HUES48 (cell line): ENCODE measurements at regions not wholly inside any gene's neighbourhood (a gene's known extent, or its start where the extent isn't known, plus 50 kb on each side); places are given as distances from the start of the nearest gene placed in this dataset.
"Not testable (repeated sequence)": the region's sequence is repeated elsewhere in the genome, so short reads cannot be mapped to it uniquely, and the experiment has no call there.

Experiments used
- H3K27ac ChIP-seq: one replicate; pipeline ENCODE4 v1.7.0; 2013; ENCODE audit warnings: low read depth, low read length, inconsistent platforms
- H3K27me3 ChIP-seq: 2 replicates; pipeline ENCODE4 v1.6.1; 2013; ENCODE audit warnings: mild to moderate bottlenecking, low read length; ENCODE audit not compliant: control insufficient read depth, insufficient read depth
- H3K36me3 ChIP-seq: 2 replicates; pipeline ENCODE4 v1.6.1; 2013; ENCODE audit warnings: low read length; ENCODE audit not compliant: control insufficient read depth, insufficient read depth
- H3K4me1 ChIP-seq: 2 replicates; pipeline ENCODE4 v1.6.1; 2013; ENCODE audit warnings: mild to moderate bottlenecking, low read length; ENCODE audit not compliant: control insufficient read depth, insufficient read depth
- H3K4me3 ChIP-seq: 2 replicates; pipeline ENCODE4 v1.5.1; 2013; ENCODE audit warnings: mild to moderate bottlenecking, low read depth, low read length
- H3K9ac ChIP-seq: 2 replicates; pipeline ENCODE4 v1.6.1; 2013; ENCODE audit warnings: mild to moderate bottlenecking, low read depth, low read length, moderate library complexity
- H3K9me3 ChIP-seq: 2 replicates; pipeline ENCODE4 v1.6.1; 2013; ENCODE audit warnings: low read length; ENCODE audit not compliant: control insufficient read depth, insufficient read depth

DNA sequence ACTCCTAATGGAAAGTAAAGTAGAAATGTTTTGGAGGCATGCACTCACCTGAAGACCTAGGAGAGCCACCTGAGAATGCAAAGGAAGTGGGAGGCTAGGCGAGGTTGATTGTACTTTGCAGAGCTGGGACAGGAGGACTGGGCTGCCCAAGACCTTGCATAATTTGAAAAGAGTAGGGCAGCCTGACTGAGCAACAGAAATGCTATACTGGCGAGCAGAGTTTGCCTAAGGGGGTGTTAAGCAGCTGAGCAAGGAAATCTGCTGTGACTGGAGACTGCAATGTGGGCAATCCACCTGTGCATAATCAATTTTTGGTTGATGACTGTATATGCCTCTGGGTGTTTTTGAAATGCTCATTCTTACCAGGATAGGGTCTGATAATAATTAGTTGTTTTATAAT is 834.1 kb downstream of the TRHDE start:
- H3K36me3 ChIP-seq, result no peaks in the 10 kb centered on the region
- no peak overlapping the region for H3K9ac ChIP-seq
- no peaks in the 10 kb centered on the region for H3K27me3 ChIP-seq
- H3K9me3 ChIP-seq, result no peaks in the 10 kb centered on the region
- H3K4me1 ChIP-seq, result no peaks in the 10 kb centered on the region
- H3K27ac ChIP-seq, result no peak overlapping the region
- H3K4me3 ChIP-seq, result no peak overlapping the region

- Histone ChIP-seq H3K27me3 (no peaks in the 10 kb centered on the region), H3K36me3 (no peaks in the 10 kb centered on the region), H3K4me1 (no peaks in the 10 kb centered on the region), H3K4me3 (no peak overlapping the region), H3K27ac (no peak overlapping the region), H3K9ac (no peak overlapping the region), H3K9me3 (no peaks in the 10 kb centered on the region)
Measured at GRCh38 chr12:73106896-73107295, 834.7 kb downstream of the TRHDE start.

DNA sequence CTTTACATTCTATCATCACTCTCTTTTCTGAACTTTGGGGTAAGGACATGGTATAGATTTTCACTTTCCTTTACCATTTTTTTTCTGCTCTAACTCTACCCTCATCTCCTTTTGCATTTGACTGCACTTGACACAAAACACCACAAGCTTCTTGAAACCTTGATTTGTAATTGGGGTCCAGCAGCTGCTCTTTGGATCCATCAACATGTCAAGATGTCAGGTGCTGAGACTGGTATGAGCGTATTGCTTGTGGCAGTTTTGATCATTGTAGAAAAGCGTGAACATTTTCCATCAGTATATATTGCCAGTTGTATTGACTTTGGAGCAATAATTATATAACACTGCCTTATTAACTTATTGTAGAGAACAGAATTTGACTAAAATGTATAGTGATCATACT is 838.6 kb downstream of the TRHDE start:
- Histone ChIP-seq H3K9ac (no peak overlapping the region), H3K4me3 (no peak overlapping the region), H3K27me3 (no peaks in the 10 kb centered on the region)

DNA sequence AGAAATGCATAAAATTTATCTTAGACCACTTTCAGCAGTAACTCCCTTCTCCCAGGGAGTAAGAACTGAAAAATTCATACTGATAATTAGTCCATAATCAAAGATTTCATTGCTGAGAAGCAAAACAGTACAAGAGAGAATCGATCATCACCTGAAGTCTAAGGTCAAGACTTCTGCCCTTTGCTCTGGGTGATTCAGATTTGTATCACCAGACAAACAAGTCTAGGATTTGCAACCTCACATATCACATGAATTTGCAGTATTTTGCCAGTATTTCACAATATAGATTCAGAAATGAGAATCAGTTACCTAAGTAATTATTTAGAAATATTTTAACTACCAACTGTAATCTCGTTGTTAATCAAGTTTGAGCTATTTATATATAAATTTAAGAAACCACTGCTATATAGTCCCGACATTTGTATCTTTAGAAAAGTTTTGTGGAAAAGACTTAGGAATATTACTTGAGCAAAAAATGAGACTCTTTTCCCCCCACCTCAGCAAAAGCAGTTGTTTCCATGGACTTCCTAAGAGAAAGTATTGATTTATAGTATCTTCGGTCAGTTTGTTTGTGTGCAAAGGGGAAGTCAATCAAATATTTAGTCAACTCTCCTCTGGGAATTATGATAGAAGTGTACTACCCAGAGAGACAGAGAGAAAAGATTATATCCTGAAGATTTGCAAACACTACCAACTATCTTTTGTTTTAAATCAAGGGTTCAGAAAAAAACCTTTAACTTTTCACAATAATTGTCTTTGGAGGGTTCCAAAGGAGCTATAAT is 840.1 kb downstream of the TRHDE start:
- Histone ChIP-seq H3K4me3 (no peak overlapping the region), H3K4me1 (no peaks in the 10 kb centered on the region; the same call in 1 of the 2 replicates), H3K9ac (no peak overlapping the region), H3K27me3 (no peaks in the 10 kb centered on the region), H3K36me3 (no peaks in the 10 kb centered on the region), H3K27ac (no peak overlapping the region), H3K9me3 (no peaks in the 10 kb centered on the region)

More for the DNA sequence above, 838.6 kb downstream of the TRHDE start:
- Histone ChIP-seq H3K4me1 (no peaks in the 10 kb centered on the region; the same call in 1 of the 2 replicates), H3K36me3 (no peaks in the 10 kb centered on the region), H3K27ac (no peak overlapping the region), H3K9me3 (no peaks in the 10 kb centered on the region)

DNA sequence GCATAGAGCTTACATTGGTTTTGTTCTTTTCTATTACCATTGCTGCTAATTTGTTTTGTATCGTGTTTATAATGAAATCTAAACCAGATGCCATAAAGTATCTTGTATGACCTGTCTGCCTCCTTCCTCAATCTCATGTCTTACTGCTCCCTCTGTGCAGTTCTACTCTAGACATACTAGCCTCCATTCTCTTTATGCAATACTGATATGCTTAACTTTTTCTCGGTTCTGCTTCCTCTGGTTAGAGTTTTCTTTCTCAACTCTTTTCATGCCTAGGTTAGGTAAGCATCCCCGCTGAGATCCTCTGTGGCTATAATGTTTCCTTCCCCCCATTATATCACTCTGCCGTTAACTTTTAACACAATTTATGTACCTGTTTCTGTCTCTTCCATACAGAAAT is 852.3 kb downstream of the TRHDE start:
- no peak overlapping the region for H3K27ac ChIP-seq
- no peaks in the 10 kb centered on the region for H3K9me3 ChIP-seq
- no peak overlapping the region for H3K4me3 ChIP-seq

DNA sequence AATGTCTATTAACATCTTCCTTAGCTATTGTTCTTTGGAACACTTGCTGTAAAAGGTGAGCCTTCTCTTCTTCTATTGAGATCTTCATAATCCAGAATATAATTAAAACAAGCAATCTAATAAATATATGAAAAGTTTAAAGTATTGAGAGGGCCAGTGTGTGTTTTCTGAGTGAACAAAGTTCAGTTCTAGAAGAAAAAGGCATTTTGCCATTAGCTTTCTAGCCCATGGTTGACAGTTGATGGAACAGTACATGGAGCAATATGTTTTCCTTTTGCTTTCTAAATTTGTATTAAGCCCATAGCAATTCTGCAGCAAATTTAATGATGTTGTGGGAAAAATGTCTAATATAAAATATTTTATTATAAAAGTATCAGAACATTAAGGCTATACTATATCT is 853.0 kb downstream of the TRHDE start:
- Histone ChIP-seq H3K9me3 (no peaks in the 10 kb centered on the region), H3K36me3 (no peaks in the 10 kb centered on the region), H3K4me3 (no peak overlapping the region), H3K27me3 (no peaks in the 10 kb centered on the region), H3K27ac (no peak overlapping the region), H3K9ac (no peak overlapping the region), H3K4me1 (peaks cover 4% of the 10 kb centered on the region; the same call in 1 of the 2 replicates)

More for the DNA sequence above, 852.3 kb downstream of the TRHDE start:
- Histone ChIP-seq H3K9ac (no peak overlapping the region), H3K27me3 (no peaks in the 10 kb centered on the region), H3K36me3 (no peaks in the 10 kb centered on the region), H3K4me1 (peaks cover 4% of the 10 kb centered on the region; the same call in 1 of the 2 replicates)

GRCh38 chr12:73136386-73136785 is 864.2 kb downstream of the TRHDE start:
- H3K27ac ChIP-seq, result no peak overlapping the region
- no peak overlapping the region for H3K4me3 ChIP-seq
- H3K4me1 ChIP-seq, result no peaks in the 10 kb centered on the region
- H3K27me3 ChIP-seq, result no peaks in the 10 kb centered on the region
- no peak overlapping the region for H3K9ac ChIP-seq
- H3K9me3 ChIP-seq, result no peaks in the 10 kb centered on the region
- H3K36me3 ChIP-seq, result no peaks in the 10 kb centered on the region

GRCh38 chr12:73139642-73140041 is 867.5 kb downstream of the TRHDE start:
- not testable (repeated sequence) for H3K9ac ChIP-seq, H3K27me3 ChIP-seq, H3K27ac ChIP-seq, H3K9me3 ChIP-seq, H3K4me1 ChIP-seq, H3K4me3 ChIP-seq, H3K36me3 ChIP-seq

- Histone ChIP-seq H3K4me1 (no peaks in the 10 kb centered on the region), H3K27me3 (no peaks in the 10 kb centered on the region), H3K9ac (no peak overlapping the region), H3K4me3 (no peak overlapping the region), H3K27ac (no peak overlapping the region), H3K9me3 (no peaks in the 10 kb centered on the region), H3K36me3 (no peaks in the 10 kb centered on the region)
Measured at GRCh38 chr12:73158341-73158740, 886.2 kb downstream of the TRHDE start.

GRCh38 chr12:73159954-73160353 is 887.8 kb downstream of the TRHDE start:
- Histone ChIP-seq H3K4me1 (peaks cover 7% of the 10 kb centered on the region), H3K27me3 (no peaks in the 10 kb centered on the region), H3K27ac (no peak overlapping the region), H3K4me3 (no peak overlapping the region), H3K9me3 (no peaks in the 10 kb centered on the region), H3K9ac (no peak overlapping the region), H3K36me3 (no peaks in the 10 kb centered on the region)

GRCh38 chr12:73161970-73162369 is 889.8 kb downstream of the TRHDE start:
- Histone ChIP-seq H3K36me3 (no peaks in the 10 kb centered on the region), H3K9ac (no peak overlapping the region), H3K9me3 (no peaks in the 10 kb centered on the region), H3K27ac (no peak overlapping the region), H3K27me3 (no peaks in the 10 kb centered on the region), H3K4me1 (peaks cover 14% of the 10 kb centered on the region), H3K4me3 (no peak overlapping the region)
